ENCODE measurements at regions not wholly inside any gene's neighbourhood (a gene's known extent, or its start where the extent isn't known, plus 50 kb on each side); places are given as distances from the start of the nearest gene placed in this dataset.
"Not testable (repeated sequence)": the region's sequence is repeated elsewhere in the genome, so short reads cannot be mapped to it uniquely, and the experiment has no call there.

GRCh38 chr15:61364871-61365270, 135.8 kb upstream of the RORA start:
- DNase-seq (ENCODE audit: low read depth), result no peak
- no peaks in the 10 kb centered on the region for H3K27me3 ChIP-seq (ENCODE audit: control insufficient read depth, insufficient read depth, low read length)
- TF ChIP-seq CTCF (IDR thresholded peaks at IDR 0.05; ENCODE audit: insufficient read depth, low read length, poor library complexity, severe bottlenecking), result no peak
- H3K36me3 ChIP-seq (ENCODE audit: control insufficient read depth, insufficient read depth, low read length), result no peaks in the 10 kb centered on the region
- no peak overlapping the region for H3K4me3 ChIP-seq (ENCODE audit: low read depth, low read length)

DNA sequence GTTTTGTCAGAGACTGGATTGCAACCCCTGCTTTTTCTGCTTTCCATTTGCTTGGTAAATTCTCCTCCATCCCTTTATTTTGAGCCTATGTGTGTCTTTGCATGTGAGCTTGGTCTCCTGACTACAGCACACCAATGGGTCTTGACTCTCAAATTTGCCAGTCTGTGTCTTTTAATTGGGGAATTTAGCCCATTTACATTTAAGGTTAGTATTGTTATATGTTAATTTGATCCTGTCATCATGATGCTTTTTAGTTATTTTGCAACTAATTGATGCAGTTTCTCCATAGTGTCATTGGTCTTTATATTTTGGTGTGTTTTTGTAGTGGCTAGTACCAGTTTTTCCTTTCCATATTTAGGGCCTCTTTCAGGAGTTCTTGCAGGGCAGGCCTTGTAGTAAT, 133.8 kb upstream of the RORA start:
- not testable (repeated sequence) for H3K36me3 ChIP-seq (ENCODE audit: control insufficient read depth, insufficient read depth, low read length); H3K27me3 ChIP-seq (ENCODE audit: control insufficient read depth, insufficient read depth, low read length); DNase-seq (ENCODE audit: low read depth); H3K4me3 ChIP-seq (ENCODE audit: low read depth, low read length)

GRCh38 chr15:61344293-61344692, 115.2 kb upstream of the RORA start:
- TF ChIP-seq CTCF (IDR thresholded peaks at IDR 0.05; ENCODE audit: insufficient read depth, low read length, poor library complexity, severe bottlenecking), result no peak
- Histone ChIP-seq H3K27me3 (ENCODE audit: control insufficient read depth, insufficient read depth, low read length) (no peaks in the 10 kb centered on the region), H3K4me3 (ENCODE audit: low read depth, low read length) (no peak overlapping the region), H3K36me3 (ENCODE audit: control insufficient read depth, insufficient read depth, low read length) (no peaks in the 10 kb centered on the region)
- DNase-seq (ENCODE audit: low read depth), result no peak

DNA sequence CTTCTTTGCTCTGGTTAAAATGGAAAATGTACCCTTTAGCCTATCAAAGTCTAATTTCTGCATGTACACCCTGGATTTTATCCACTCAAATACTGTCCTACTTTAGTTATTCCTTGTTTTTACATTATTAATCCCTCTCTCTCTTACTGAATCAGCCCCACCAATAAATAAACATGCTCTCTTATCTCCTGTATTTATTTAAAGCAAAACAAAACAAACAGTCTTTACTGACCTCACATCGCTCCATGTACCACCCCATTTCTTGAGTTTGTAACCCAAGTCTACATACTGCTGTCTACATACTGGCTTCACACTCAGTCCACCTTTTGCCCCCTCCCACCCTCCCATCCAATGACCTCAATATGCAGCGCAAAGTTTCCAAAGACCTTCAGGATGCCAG, 113.3 kb upstream of the RORA start:
- no peaks in the 10 kb centered on the region for H3K27me3 ChIP-seq (ENCODE audit: control insufficient read depth, insufficient read depth, low read length)
- no peak overlapping the region for H3K4me3 ChIP-seq (ENCODE audit: low read depth, low read length)
- no peak for TF ChIP-seq CTCF (IDR thresholded peaks at IDR 0.05; ENCODE audit: insufficient read depth, low read length, poor library complexity, severe bottlenecking)
- no peaks in the 10 kb centered on the region for H3K36me3 ChIP-seq (ENCODE audit: control insufficient read depth, insufficient read depth, low read length)
- no peak for DNase-seq (ENCODE audit: low read depth)

- no peak for TF ChIP-seq CTCF (IDR thresholded peaks at IDR 0.05; ENCODE audit: insufficient read depth, low read length, poor library complexity, severe bottlenecking)
- no peaks in the 10 kb centered on the region for H3K27me3 ChIP-seq (ENCODE audit: control insufficient read depth, insufficient read depth, low read length)
- no peaks in the 10 kb centered on the region for H3K36me3 ChIP-seq (ENCODE audit: control insufficient read depth, insufficient read depth, low read length)
- no peak for DNase-seq (ENCODE audit: low read depth)
- H3K4me3 ChIP-seq (ENCODE audit: low read depth, low read length), result no peak overlapping the region
Observed at GRCh38 chr15:61339516-61339915, 110.4 kb upstream of the RORA start.

GRCh38 chr15:61337541-61337940, 108.4 kb upstream of the RORA start:
- no peaks in the 10 kb centered on the region for H3K27me3 ChIP-seq (ENCODE audit: control insufficient read depth, insufficient read depth, low read length)
- no peak for TF ChIP-seq CTCF (IDR thresholded peaks at IDR 0.05; ENCODE audit: insufficient read depth, low read length, poor library complexity, severe bottlenecking)
- no peak for DNase-seq (ENCODE audit: low read depth)
- no peak overlapping the region for H3K4me3 ChIP-seq (ENCODE audit: low read depth, low read length)
- no peaks in the 10 kb centered on the region for H3K36me3 ChIP-seq (ENCODE audit: control insufficient read depth, insufficient read depth, low read length)

All from kidney epithelial cell (primary cell).